ENCODE measurements at regions not wholly inside any gene's neighbourhood (a gene's known extent, or its start where the extent isn't known, plus 50 kb on each side); places are given as distances from the start of the nearest gene placed in this dataset.
"Not testable (repeated sequence)": the region's sequence is repeated elsewhere in the genome, so short reads cannot be mapped to it uniquely, and the experiment has no call there.

- no peak for DNase-seq (ENCODE audit: low spot score)
These were observed 195.1 kb downstream of the OTOL1 start for GRCh38 chr3:161691677-161692076.

- no peak for DNase-seq (ENCODE audit: low spot score)
These were observed 198.3 kb downstream of the OTOL1 start for GRCh38 chr3:161694682-161695564.

GRCh38 chr3:161695811-161696210 is 199.2 kb downstream of the OTOL1 start:
- no peak for DNase-seq (ENCODE audit: low spot score)

- no peak for DNase-seq (ENCODE audit: low spot score)
These were observed 204.4 kb downstream of the OTOL1 start for GRCh38 chr3:161700998-161701397.

GRCh38 chr3:161707253-161707652 is 210.6 kb downstream of the OTOL1 start:
- DNase-seq (ENCODE audit: low spot score), result not testable (repeated sequence)

GRCh38 chr3:161713731-161714130 is 217.1 kb downstream of the OTOL1 start:
- no peak for DNase-seq (ENCODE audit: low spot score)

GRCh38 chr3:161731968-161732367 is 235.4 kb downstream of the OTOL1 start:
- DNase-seq (ENCODE audit: low spot score), result no peak

- no peak for DNase-seq (ENCODE audit: low spot score)
These were observed 240.6 kb downstream of the OTOL1 start for GRCh38 chr3:161737171-161737570.

- DNase-seq (ENCODE audit: low spot score), result no peak
These were observed 243.8 kb downstream of the OTOL1 start for GRCh38 chr3:161740421-161740820.

GRCh38 chr3:161744366-161744765 is 247.8 kb downstream of the OTOL1 start:
- DNase-seq (ENCODE audit: low spot score), result no peak

- no peak for DNase-seq (ENCODE audit: low spot score)
These were observed 249.1 kb downstream of the OTOL1 start for GRCh38 chr3:161745741-161746140.

- DNase-seq (ENCODE audit: low spot score), result no peak
These were observed 251.4 kb downstream of the OTOL1 start for GRCh38 chr3:161748049-161748448.

- no peak for DNase-seq (ENCODE audit: low spot score)
These were observed 257.9 kb downstream of the OTOL1 start for GRCh38 chr3:161754420-161755053.

GRCh38 chr3:161759444-161759843 is 262.8 kb downstream of the OTOL1 start:
- DNase-seq (ENCODE audit: low spot score), result no peak

GRCh38 chr3:161766331-161766730 is 269.7 kb downstream of the OTOL1 start:
- no peak for DNase-seq (ENCODE audit: low spot score)

GRCh38 chr3:161770484-161771386 is 274.1 kb downstream of the OTOL1 start:
- DNase-seq (ENCODE audit: low spot score), result no peak

- DNase-seq (ENCODE audit: low spot score), result no peak
These were observed 284.8 kb downstream of the OTOL1 start for GRCh38 chr3:161781381-161781780.

- DNase-seq (ENCODE audit: low spot score), result no peak
These were observed 296.8 kb downstream of the OTOL1 start for GRCh38 chr3:161793194-161793930.

- no peak for DNase-seq (ENCODE audit: low spot score)
These were observed 297.9 kb downstream of the OTOL1 start for GRCh38 chr3:161794551-161794950.

GRCh38 chr3:161796312-161796711 is 299.7 kb downstream of the OTOL1 start:
- DNase-seq (ENCODE audit: low spot score), result no peak

- no peak for DNase-seq (ENCODE audit: low spot score)
These were observed 300.2 kb downstream of the OTOL1 start for GRCh38 chr3:161796780-161797179.

All from mucosa of gallbladder (tissue), 1 donor.